ENCODE measurements at regions not wholly inside any gene's neighbourhood (a gene's known extent, or its start where the extent isn't known, plus 50 kb on each side); places are given as distances from the start of the nearest gene placed in this dataset.

DNA sequence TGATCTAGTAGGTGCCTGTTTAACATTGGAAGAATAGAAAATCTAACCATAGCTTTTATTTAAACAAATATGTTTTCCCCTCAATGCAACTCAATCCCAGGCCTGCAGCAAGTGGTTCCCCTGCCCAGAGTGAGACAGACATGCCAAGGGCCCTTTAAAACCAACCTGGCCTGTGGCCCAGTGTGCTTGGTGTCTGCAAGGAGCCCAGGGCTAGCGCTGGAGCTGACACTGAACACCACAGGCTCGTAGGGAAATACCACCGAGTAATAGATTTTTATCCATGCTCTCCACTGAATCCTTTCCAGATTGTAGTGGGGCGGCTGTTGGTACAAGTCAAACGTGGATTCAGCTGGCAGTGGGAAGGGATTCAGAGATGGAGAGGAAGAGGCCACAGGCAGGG, 95.6 kb upstream of the NRXN3 start:
- DNase-seq, result no peak

GRCh38 chr14:78075033-78075432, 95.1 kb upstream of the NRXN3 start:
- no peak for DNase-seq

GRCh38 chr14:78075555-78076277, 94.5 kb upstream of the NRXN3 start:
- no peak for DNase-seq

DNA sequence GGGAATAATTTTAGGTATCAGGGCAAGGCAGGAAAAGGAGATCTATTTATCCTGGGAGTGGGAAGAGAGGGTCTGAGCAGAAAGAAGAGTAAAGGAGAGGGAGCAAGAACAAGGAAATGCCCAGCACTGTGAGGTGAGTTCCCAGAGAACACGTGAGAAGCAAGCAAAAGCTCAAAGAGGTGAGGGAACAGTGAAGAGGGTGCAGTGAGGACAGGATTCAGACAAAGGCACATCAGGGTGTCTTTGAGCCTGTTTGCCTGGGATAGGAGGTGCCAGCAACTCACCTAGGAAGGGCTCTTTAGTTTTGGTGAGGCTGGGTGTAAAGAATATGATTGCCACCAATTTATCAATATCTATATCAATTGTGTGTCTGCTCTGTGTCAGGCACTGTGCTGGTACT, 88.9 kb upstream of the NRXN3 start:
- no peak for DNase-seq

DNA sequence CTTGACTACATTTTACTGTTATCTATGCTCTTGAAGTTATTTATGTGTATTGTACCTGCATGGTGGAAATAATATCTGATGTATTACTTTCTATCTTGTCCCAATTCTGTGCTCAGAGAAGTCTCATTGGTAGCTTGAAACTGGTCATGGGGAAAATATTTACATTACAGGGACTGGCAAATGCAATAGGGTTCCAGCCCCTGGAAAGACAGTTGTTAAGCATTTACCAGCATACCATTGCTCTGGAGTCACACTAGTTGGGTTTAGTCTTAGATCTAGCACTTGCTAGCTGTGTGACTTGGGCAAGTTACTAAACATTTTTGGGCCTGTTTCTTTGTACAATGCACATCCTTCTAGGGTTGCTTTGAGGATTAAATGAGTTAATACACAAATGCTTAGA, 86.3 kb upstream of the NRXN3 start:
- no peak for DNase-seq

DNA sequence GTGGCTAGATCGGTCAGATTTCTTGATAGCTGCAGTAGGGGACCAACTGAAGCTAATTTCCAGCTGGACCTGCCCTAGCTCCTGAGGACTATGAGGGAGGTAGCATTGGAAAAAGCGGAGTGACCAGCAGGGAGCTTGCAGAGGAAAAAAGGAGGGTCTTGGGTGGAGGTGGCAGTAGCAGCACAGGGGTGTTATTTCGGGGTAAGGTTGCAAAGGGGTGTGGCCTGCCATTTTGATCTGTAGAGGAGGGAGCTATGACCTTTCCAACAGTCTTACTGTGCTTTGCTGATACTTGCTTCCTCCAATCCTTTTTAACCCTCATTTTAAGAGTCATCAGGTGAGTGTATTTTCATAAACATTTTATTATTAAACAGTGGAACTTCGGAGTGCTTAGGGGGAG, 83.8 kb upstream of the NRXN3 start:
- DNase-seq, result no peak

DNA sequence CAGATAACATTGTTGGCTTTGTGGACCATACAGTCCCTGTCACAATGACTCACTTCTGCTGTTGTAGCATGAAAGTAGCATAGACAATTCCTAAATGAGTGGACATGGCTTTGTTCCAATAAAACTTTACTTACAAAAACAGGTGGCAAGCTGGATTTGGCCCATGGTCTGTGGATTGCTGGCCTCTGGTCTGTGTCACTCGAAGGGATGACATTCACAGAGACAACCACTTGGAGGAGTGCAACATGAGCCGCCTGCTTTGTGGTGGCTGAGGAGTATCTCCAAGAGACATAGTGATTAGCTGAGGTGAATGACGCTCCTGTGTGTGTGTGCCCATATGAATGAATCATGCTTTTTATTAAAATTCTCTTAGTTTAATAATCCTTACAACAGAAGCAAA, 81.3 kb upstream of the NRXN3 start:
- DNase-seq, result no peak

- no peak for DNase-seq
Measured at GRCh38 chr14:78090864-78091263, 79.3 kb upstream of the NRXN3 start.

- DNase-seq, result no peak
Measured at GRCh38 chr14:78091361-78091760, 78.8 kb upstream of the NRXN3 start.

DNA sequence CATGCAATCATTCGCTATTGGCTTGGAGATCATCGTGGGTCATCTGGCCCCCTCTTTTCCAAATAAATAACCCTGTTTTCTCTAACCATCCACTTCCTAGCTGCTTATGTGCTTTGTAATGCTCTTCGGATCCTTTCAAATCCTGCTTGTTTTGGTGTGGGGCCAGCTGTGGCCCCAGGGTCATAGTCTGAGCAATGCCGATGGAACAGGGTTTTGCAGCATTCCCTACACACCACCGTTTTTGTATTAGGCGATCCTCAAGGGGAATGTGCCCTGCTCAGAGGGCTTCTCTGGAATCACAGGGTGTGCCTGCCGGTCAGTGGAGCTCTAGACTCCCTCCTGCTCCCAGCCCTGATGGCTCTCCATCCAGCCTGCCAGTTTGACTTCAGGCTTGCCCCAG, 78.1 kb upstream of the NRXN3 start:
- no peak for DNase-seq

- DNase-seq, result no peak
Measured at GRCh38 chr14:78103271-78103670, 66.9 kb upstream of the NRXN3 start.

- DNase-seq, result no peak
Measured at GRCh38 chr14:78104160-78104559, 66.0 kb upstream of the NRXN3 start.

GRCh38 chr14:78104655-78105054, 65.5 kb upstream of the NRXN3 start:
- DNase-seq, result no peak

DNA sequence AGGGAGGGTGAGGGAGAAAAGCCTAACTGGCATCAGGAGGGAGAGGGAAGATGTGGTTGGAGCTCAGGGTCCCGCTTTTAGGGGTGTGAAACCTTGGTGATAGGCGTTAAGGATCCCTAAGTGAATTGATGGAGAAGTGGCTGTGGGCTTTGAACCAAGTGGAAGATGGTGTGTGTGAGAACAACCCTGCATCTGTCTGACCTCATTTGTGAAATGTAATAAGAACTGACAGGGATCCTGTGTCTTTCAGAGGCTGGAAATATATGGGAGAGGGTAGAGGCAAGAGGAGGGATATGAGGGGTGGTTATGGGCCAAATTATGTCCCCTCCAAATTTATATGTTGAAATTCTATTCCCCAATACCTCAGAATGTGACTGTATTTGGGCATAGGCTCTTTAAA, 63.8 kb upstream of the NRXN3 start:
- no peak for DNase-seq

- DNase-seq, result no peak
Measured at GRCh38 chr14:78107166-78107565, 63.0 kb upstream of the NRXN3 start.

- DNase-seq, result no peak
Measured at GRCh38 chr14:78119440-78119839, 50.7 kb upstream of the NRXN3 start.

Measured in hematopoietic multipotent progenitor cell treated with erythropoietin and hydrocortisone succinate and interleukin-3 and kit ligand, for 4 days (in vitro differentiated cells).